Neural cell (in vitro differentiated cells): ENCODE measurements at regions not wholly inside any gene's neighbourhood (a gene's known extent, or its start where the extent isn't known, plus 50 kb on each side); places are given as distances from the start of the nearest gene placed in this dataset.

Experiments used
- H2AFZ ChIP-seq: fragments of 200-600, 300-800 bp; sonication (generic), shearing (Covaris generic); 2 replicates; pipeline ENCODE4 v1.6.0; 2014; ENCODE audit warnings: low read depth, mild to moderate bottlenecking, antibody characterized with exemption, low read length, moderate library complexity
- H3F3A ChIP-seq: fragments of 200-600 bp; shearing (Covaris generic); 2 replicates; pipeline ENCODE4 v1.6.1; 2016; ENCODE audit warnings: mild to moderate bottlenecking, moderate library complexity, mixed read lengths, antibody characterized with exemption, low read length; ENCODE audit not compliant: insufficient read depth, poor library complexity, severe bottlenecking
- H3K27ac ChIP-seq: fragments of 200-600, 300-800 bp; sonication (generic), shearing (Covaris generic); 2 replicates; pipeline ENCODE4 v1.5.1; 2014; ENCODE audit warnings: mild to moderate bottlenecking, low read length, moderate library complexity
- H3K27me3 ChIP-seq: fragments of 300-800, 200-600 bp; sonication (generic), shearing (Covaris generic); 2 replicates; pipeline ENCODE4 v1.6.0; 2014; ENCODE audit warnings: mild to moderate bottlenecking, low read depth, low read length, moderate library complexity; ENCODE audit not compliant: insufficient read depth
- H3K36me3 ChIP-seq: fragments of 300-800, 200-600 bp; sonication (generic), shearing (Covaris generic); 2 replicates; pipeline ENCODE4 v1.5.1; 2014; ENCODE audit warnings: mild to moderate bottlenecking, antibody characterized with exemption, low read length, moderate library complexity; ENCODE audit not compliant: insufficient read depth
- H3K4me2 ChIP-seq: fragments of 300-800, 200-600 bp; sonication (generic), shearing (Covaris generic); 2 replicates; pipeline ENCODE4 v1.6.0; 2014; ENCODE audit warnings: mild to moderate bottlenecking, low read length
- H3K4me3 ChIP-seq: fragments of 300-800, 200-600 bp; sonication (generic), shearing (Covaris generic); 2 replicates; pipeline ENCODE4 v1.5.1; 2014; ENCODE audit warnings: mild to moderate bottlenecking, low read length, moderate library complexity
- H3K79me2 ChIP-seq: fragments of 200-600 bp; shearing (Covaris generic); replicated peaks from 2 replicates; pipeline ENCODE4 v1.6.0; 2014; ENCODE audit warnings: mild to moderate bottlenecking, low read length, moderate library complexity; ENCODE audit not compliant: insufficient read depth
- H3K9ac ChIP-seq: fragments of 300-800, 200-600 bp; sonication (generic), shearing (Covaris generic); 2 replicates; pipeline ENCODE4 v1.6.1; 2016; ENCODE audit warnings: mild to moderate bottlenecking, low read length, mixed read lengths
- H3K9me2 ChIP-seq: fragments of 200-600 bp; shearing (Covaris generic); 2 replicates; pipeline ENCODE4 v1.6.1; 2016; ENCODE audit warnings: mild to moderate bottlenecking, low read length, mixed read lengths; ENCODE audit not compliant: insufficient read depth
- H3K9me3 ChIP-seq: fragments of 200-600, 300-800 bp; sonication (generic), shearing (Covaris generic); 2 replicates; pipeline ENCODE4 v1.6.1; 2016; ENCODE audit warnings: mild to moderate bottlenecking, mixed run types, low read length, moderate library complexity, mixed read lengths
- H4K20me1 ChIP-seq: fragments of 200-600 bp; shearing (Covaris generic); 2 replicates; pipeline ENCODE4 v1.6.1; 2016; ENCODE audit warnings: mild to moderate bottlenecking, mixed run types; ENCODE audit not compliant: insufficient read depth
- EP300 ChIP-seq: fragments of 450-650 bp; conservative IDR thresholded peaks from 2 replicates; pipeline ENCODE4 v1.6.1; 2014; ENCODE audit warnings: antibody characterized with exemption, mild to moderate bottlenecking, moderate library complexity; ENCODE audit not compliant: poor library complexity, severe bottlenecking
- EZH2 ChIP-seq: fragments of 200-600, 300-800 bp; shearing (Covaris generic), sonication (generic); IDR thresholded peaks from 2 replicates; pipeline ENCODE4 v1.6.1; 2014; ENCODE audit warnings: antibody characterized with exemption, low read length, borderline replicate concordance, mild to moderate bottlenecking; ENCODE audit not compliant: insufficient read depth, poor library complexity, severe bottlenecking
- MXI1 ChIP-seq: fragments of 450-650 bp; conservative IDR thresholded peaks from 2 replicates; pipeline ENCODE4 v1.6.1; 2014; ENCODE audit warnings: antibody characterized with exemption, mild to moderate bottlenecking; ENCODE audit not compliant: poor library complexity, severe bottlenecking
- POLR2AphosphoS5 ChIP-seq: IDR thresholded peaks from 2 replicates; pipeline ENCODE4 v1.6.1; 2012
- RAD21 ChIP-seq: fragments of 450-650 bp; conservative IDR thresholded peaks from 2 replicates; pipeline ENCODE4 v1.6.1; 2014; ENCODE audit warnings: antibody characterized with exemption, mild to moderate bottlenecking, moderate library complexity
- SMC3 ChIP-seq: fragments of 450-650 bp; conservative IDR thresholded peaks from 2 replicates; pipeline ENCODE4 v1.6.1; 2014; ENCODE audit warnings: antibody characterized with exemption, mild to moderate bottlenecking, moderate library complexity; ENCODE audit not compliant: poor library complexity
- TAF1 ChIP-seq: IDR thresholded peaks from 2 replicates; pipeline ENCODE4 v1.6.1; 2012; ENCODE audit warnings: low read depth
- TF ChIP-seq, protein P1 (sequence below): IDR thresholded peaks from 2 replicates; pipeline ENCODE4 v1.6.1; 2012; ENCODE audit warnings: borderline replicate concordance
- TF ChIP-seq, protein P2 (sequence below): fragments of 450-650 bp; IDR thresholded peaks from 2 replicates; pipeline ENCODE4 v1.5.1; 2014; ENCODE audit warnings: antibody characterized with exemption, mild to moderate bottlenecking, moderate library complexity; ENCODE audit not compliant: poor library complexity, severe bottlenecking

DNA sequence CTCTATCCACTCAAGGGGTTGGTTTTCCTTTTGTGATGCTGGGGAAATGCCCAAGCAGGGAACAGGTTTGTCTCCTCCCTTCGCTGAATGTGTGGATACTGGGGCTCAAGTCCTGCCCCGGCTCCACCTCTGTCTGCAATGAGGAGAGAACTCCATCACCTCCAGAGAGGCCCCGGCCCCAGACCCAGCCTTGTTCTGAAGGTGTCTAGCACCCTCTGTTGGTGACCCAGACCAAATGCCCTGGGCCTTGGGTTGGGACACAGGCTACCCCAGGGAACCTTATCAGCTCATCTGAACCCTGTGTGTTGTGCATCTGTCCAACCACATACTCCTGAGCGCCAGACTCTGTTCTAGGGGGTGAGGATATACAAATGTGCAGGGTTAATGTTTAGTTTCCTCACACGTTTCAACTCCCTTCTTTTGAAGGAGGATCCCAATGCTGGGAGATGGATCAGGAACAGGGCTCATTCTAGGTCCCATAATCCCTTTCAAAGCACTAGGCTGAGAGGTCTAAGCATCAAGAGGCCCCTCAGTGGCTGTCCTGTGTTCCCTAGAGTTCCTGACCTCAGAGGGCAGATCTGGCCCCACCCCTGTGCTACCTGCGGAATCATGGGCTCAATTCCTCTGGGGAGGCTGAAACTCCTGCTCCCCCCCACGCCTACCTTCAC lies 112.5 kb upstream of the SLC7A1 start:
- Histone ChIP-seq H3K9me2 (no peaks in the 10 kb centered on the region), H3K27me3 (no peaks in the 10 kb centered on the region), H3K27ac (no peak overlapping the region), H3K79me2 (no peaks in the 10 kb centered on the region), H3K9ac (no peak overlapping the region), H2AFZ (no peak overlapping the region), H3K9me3 (no peaks in the 10 kb centered on the region), H3K36me3 (no peaks in the 10 kb centered on the region), H4K20me1 (no peaks in the 10 kb centered on the region), H3F3A (no peaks in the 10 kb centered on the region), H3K4me2 (no peak overlapping the region), H3K4me3 (no peak overlapping the region)
- TF ChIP-seq EZH2: no peak
- no peak for TF ChIP-seq EP300
- no peak for TF ChIP-seq TAF1
- TF ChIP-seq RAD21: no peak
- TF ChIP-seq, protein P1, sequence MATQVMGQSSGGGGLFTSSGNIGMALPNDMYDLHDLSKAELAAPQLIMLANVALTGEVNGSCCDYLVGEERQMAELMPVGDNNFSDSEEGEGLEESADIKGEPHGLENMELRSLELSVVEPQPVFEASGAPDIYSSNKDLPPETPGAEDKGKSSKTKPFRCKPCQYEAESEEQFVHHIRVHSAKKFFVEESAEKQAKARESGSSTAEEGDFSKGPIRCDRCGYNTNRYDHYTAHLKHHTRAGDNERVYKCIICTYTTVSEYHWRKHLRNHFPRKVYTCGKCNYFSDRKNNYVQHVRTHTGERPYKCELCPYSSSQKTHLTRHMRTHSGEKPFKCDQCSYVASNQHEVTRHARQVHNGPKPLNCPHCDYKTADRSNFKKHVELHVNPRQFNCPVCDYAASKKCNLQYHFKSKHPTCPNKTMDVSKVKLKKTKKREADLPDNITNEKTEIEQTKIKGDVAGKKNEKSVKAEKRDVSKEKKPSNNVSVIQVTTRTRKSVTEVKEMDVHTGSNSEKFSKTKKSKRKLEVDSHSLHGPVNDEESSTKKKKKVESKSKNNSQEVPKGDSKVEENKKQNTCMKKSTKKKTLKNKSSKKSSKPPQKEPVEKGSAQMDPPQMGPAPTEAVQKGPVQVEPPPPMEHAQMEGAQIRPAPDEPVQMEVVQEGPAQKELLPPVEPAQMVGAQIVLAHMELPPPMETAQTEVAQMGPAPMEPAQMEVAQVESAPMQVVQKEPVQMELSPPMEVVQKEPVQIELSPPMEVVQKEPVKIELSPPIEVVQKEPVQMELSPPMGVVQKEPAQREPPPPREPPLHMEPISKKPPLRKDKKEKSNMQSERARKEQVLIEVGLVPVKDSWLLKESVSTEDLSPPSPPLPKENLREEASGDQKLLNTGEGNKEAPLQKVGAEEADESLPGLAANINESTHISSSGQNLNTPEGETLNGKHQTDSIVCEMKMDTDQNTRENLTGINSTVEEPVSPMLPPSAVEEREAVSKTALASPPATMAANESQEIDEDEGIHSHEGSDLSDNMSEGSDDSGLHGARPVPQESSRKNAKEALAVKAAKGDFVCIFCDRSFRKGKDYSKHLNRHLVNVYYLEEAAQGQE: no peak
- no peak for TF ChIP-seq POLR2AphosphoS5
- no peak for TF ChIP-seq MXI1
- no peak for TF ChIP-seq SMC3
- TF ChIP-seq, protein P2, sequence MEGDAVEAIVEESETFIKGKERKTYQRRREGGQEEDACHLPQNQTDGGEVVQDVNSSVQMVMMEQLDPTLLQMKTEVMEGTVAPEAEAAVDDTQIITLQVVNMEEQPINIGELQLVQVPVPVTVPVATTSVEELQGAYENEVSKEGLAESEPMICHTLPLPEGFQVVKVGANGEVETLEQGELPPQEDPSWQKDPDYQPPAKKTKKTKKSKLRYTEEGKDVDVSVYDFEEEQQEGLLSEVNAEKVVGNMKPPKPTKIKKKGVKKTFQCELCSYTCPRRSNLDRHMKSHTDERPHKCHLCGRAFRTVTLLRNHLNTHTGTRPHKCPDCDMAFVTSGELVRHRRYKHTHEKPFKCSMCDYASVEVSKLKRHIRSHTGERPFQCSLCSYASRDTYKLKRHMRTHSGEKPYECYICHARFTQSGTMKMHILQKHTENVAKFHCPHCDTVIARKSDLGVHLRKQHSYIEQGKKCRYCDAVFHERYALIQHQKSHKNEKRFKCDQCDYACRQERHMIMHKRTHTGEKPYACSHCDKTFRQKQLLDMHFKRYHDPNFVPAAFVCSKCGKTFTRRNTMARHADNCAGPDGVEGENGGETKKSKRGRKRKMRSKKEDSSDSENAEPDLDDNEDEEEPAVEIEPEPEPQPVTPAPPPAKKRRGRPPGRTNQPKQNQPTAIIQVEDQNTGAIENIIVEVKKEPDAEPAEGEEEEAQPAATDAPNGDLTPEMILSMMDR: no peak

DNA sequence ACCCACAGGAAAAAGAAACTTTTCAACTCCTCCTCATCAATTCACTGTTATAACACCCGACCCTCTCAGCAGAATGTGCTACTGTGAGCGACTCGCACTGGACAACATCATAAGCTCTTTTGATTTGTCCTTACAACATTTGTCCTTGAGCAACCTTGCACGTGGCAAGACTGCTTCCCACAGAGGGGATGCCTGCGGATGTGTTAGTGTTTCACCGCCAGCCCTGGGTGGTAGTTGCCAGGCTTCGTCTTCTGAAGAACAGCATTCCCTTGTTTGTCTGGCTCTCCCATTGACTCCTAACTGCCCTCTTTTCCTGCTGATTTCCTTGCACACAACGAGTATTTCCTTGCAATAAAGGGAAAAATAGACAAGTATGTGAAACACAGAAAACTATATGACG lies 111.4 kb upstream of the SLC7A1 start:
- Histone ChIP-seq H3K27me3 (no peaks in the 10 kb centered on the region), H3K36me3 (no peaks in the 10 kb centered on the region), H3K9ac (no peak overlapping the region), H3K27ac (no peak overlapping the region), H3K9me3 (no peaks in the 10 kb centered on the region), H3K79me2 (no peaks in the 10 kb centered on the region), H4K20me1 (no peaks in the 10 kb centered on the region), H3K9me2 (no peaks in the 10 kb centered on the region), H2AFZ (no peak overlapping the region), H3F3A (no peaks in the 10 kb centered on the region), H3K4me2 (no peak overlapping the region), H3K4me3 (no peak overlapping the region)
- TF ChIP-seq POLR2AphosphoS5: no peak
- TF ChIP-seq RAD21: no peak
- TF ChIP-seq, protein P2: no peak
- no peak for TF ChIP-seq EZH2
- no peak for TF ChIP-seq EP300
- no peak for TF ChIP-seq TAF1
- no peak for TF ChIP-seq SMC3
- TF ChIP-seq, protein P1: no peak
- no peak for TF ChIP-seq MXI1
